ENCODE measurements at regions not wholly inside any gene's neighbourhood (a gene's known extent, or its start where the extent isn't known, plus 50 kb on each side); places are given as distances from the start of the nearest gene placed in this dataset.

- TF ChIP-seq REST (IDR thresholded peaks at IDR 0.05; ENCODE audit: low read depth) (no peak), EGR1 (IDR thresholded peaks at IDR 0.05; ENCODE audit: low read depth) (no peak), CBX3 (IDR thresholded peaks at IDR 0.05; ENCODE audit: low read depth) (no peak), ZFX (IDR thresholded peaks at IDR 0.05) (no peak), SP1 (IDR thresholded peaks at IDR 0.05; ENCODE audit: low read depth) (no peak)
Observed at GRCh38 chr11:15374418-15374817, 259.7 kb downstream of the INSC start (continued).

GRCh38 chr11:15378941-15379340 lies 264.2 kb downstream of the INSC start:
- no peaks in the 10 kb centered on the region for H3K9me3 ChIP-seq (ENCODE audit: control insufficient read depth in 1 of 2, insufficient read depth in 1 of 2, low read depth in 1 of 2, low read length in 2 of 2)
- no peak for TF ChIP-seq ZBTB33 (IDR thresholded peaks at IDR 0.05; ENCODE audit: extremely low read depth, insufficient replicate concordance, low read length)
- TF ChIP-seq SIN3A (IDR thresholded peaks at IDR 0.05; ENCODE audit: low read depth) = no peak
- TF ChIP-seq RAD21 (IDR thresholded peaks at IDR 0.05; ENCODE audit: low read depth) = no peak
- no peak for TF ChIP-seq POLR2AphosphoS5 (IDR thresholded peaks at IDR 0.05; ENCODE audit: low read depth, low read length)
- TF ChIP-seq ELF1 (IDR thresholded peaks at IDR 0.05; ENCODE audit: borderline replicate concordance, low read depth) = no peak
- no peak for TF ChIP-seq TCF7L2 (IDR thresholded peaks at IDR 0.05; ENCODE audit: borderline replicate concordance, extremely low read depth, insufficient read depth, insufficient read length)
- no peak for TF ChIP-seq ZFX (IDR thresholded peaks at IDR 0.05)
- no peak for TF ChIP-seq MAX (IDR thresholded peaks at IDR 0.05)
- no peak for TF ChIP-seq EGR1 (IDR thresholded peaks at IDR 0.05; ENCODE audit: low read depth)
- TF ChIP-seq EZH2 (IDR thresholded peaks at IDR 0.05) = no peak
- ATAC-seq = no peak
- intact Hi-C loops (cut with micrococcal nuclease) = no loop called here
- H3K79me2 ChIP-seq (ENCODE audit: insufficient read depth, low read length) = no peaks in the 10 kb centered on the region
- H2AFZ ChIP-seq (ENCODE audit: low read depth, low read length, poor library complexity, severe bottlenecking) = no peak overlapping the region
- no peak overlapping the region for H3K27ac ChIP-seq (ENCODE audit: low read depth, low read length)
- no peaks in the 10 kb centered on the region for H3K36me3 ChIP-seq (ENCODE audit: control insufficient read depth in 1 of 2, insufficient read depth in 2 of 2, low read length in 2 of 2)
- H3K4me3 ChIP-seq (replicated peaks in 1 of 2; ENCODE audit: low read depth in 1 of 2, low read length in 2 of 2) = no peak overlapping the region
- CTCF ChIA-PET = no interaction called here
- no peaks in the 10 kb centered on the region for H3K27me3 ChIP-seq (ENCODE audit: insufficient read depth, low read length)
- no peaks in the 10 kb centered on the region for H3K9me2 ChIP-seq (ENCODE audit: insufficient read depth)
- no peaks in the 10 kb centered on the region for H4K20me1 ChIP-seq (ENCODE audit: insufficient read depth)
- RAD21 ChIA-PET (ENCODE audit: low non-redundant PET in 1 of 2, low total read pairs in 2 of 2, uncharacterized antibody in 2 of 2, unreplicated experiment in 2 of 2) = no interaction called here
- H3K4me2 ChIP-seq (ENCODE audit: low read length) = no peak overlapping the region
- H3K4me1 ChIP-seq (ENCODE audit: control insufficient read depth in 1 of 2, insufficient read depth in 2 of 2, low read length in 2 of 2) = no peaks in the 10 kb centered on the region
- no peak for DNase-seq (ENCODE audit: low read depth, low spot score)
- no peak overlapping the region for H3K9ac ChIP-seq (ENCODE audit: low read length)
- BruUV-seq (replicated peaks) = no TSS peak
- POLR2A ChIA-PET = no interaction called here

All from HCT116 (cell line).